ENCODE measurements at regions not wholly inside any gene's neighbourhood (a gene's known extent, or its start where the extent isn't known, plus 50 kb on each side); places are given as distances from the start of the nearest gene placed in this dataset.

DNA sequence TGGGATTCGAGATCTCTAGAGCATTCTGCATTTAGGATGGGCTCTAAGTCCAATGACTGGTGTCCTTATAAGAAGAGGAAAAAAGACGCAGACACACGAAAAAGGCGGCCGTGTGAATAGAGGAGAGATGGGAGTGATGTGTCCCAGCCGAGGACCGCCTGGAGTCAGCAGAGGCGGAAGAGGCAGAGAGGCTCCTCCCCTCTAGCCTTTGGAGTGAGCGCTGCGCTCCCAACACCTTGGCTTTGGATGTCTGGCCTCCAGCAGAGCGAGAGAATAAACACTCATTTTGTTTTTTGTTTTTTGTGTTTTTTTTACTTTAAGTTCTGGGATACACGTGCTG, 83.0 kb upstream of the RTL6 start:
- TF ChIP-seq GATA2 (IDR thresholded peaks at IDR 0.05; ENCODE audit: insufficient read depth, insufficient read length, low read depth, low read length), result no peak
- no peak for TF ChIP-seq EZH2 (IDR thresholded peaks at IDR 0.05; ENCODE audit: borderline replicate concordance, low read depth, low read length, severe bottlenecking)
- no peak for TF ChIP-seq CTCF (IDR thresholded peaks at IDR 0.05; ENCODE audit: extremely low read depth in 1 of 2, insufficient read depth in 1 of 2, low read depth in 1 of 2, low read length in 2 of 2)
- no peak for TF ChIP-seq POLR2A (IDR thresholded peaks at IDR 0.05; ENCODE audit: low read depth, low read length)

Measured in endothelial cell of umbilical vein (primary cell).